HG02610 (cell line): ENCODE measurements at regions not wholly inside any gene's neighbourhood (a gene's known extent, or its start where the extent isn't known, plus 50 kb on each side); places are given as distances from the start of the nearest gene placed in this dataset.
"Not testable (repeated sequence)": the region's sequence is repeated elsewhere in the genome, so short reads cannot be mapped to it uniquely, and the experiment has no call there.

Source experiments
- ATAC-seq: cut with Tn5 transposase; IDR thresholded peaks from one replicate; pipeline ENCODE4 v1.9.1; 2021; ENCODE audit warnings: mild to moderate bottlenecking, moderate library complexity; ENCODE audit not compliant: unreplicated experiment

DNA sequence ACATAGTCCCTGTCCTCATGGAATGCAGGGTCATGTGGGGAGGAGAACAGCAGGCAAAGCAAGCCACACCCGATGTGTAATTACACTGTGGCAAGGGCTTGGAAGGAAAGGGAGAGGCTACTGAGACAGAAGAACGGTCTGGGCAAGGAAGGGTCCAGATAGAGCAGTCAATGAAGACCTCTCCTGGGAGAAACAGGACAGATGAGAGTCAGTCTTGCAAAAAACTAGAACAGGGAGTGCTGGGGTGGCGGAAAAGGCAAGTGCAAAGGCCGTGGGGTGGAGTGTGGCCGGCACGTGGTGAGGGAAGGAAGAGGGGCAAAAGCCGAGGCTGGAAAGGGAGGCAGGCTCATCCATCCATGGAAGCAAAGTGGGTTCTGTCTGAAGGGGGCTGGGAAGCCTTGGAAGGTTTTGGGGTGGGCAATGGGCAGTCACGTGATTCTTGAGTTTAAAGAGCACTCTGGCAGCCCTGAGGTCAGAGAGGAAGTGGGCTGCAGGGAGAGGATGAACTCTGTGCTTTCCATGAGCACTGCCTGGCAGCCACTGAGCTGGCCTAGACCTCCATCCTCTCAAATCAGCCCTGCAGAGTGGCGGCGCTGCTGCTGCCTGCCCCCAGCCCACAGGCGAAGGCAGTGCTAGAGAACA, 182.2 kb downstream of the INHBB start:
- no peak for ATAC-seq

DNA sequence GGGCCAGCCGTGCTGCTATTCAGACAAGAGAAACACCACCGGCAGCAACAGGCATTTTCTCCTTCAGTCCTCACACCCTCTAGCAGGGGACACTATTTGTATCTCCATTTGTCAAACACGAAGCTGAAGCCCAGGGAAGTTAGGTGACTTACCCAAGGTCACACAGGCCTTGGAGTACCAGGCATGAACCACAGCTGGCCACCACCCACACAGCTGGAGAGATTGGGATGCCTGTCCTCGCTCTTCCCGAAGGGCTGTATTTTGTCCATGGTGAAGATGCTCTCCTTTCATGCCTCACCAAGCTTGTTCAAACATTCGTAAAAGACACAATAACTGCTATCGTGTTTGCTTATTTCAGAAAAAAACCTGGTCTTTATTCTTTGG, 182.7 kb downstream of the INHBB start:
- ATAC-seq, result no peak

DNA sequence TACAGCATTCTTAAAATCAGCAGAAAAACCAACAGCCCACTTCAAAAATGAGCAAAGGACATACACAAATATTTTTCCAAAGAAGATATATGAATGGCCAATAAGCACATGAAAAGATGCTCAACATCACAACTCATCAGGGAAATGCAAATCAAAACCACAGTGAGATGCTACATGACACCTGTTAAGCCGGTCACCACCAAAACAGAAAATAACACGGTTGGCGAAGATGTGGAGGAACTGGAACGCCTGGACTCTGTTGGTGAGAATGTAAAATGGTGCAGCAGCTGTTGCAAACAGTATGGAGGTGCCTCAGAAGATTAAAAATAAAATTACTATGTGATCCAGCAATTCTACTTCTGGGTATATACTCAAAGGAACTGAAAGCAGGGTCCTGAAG, 184.8 kb downstream of the INHBB start:
- no peak for ATAC-seq

DNA sequence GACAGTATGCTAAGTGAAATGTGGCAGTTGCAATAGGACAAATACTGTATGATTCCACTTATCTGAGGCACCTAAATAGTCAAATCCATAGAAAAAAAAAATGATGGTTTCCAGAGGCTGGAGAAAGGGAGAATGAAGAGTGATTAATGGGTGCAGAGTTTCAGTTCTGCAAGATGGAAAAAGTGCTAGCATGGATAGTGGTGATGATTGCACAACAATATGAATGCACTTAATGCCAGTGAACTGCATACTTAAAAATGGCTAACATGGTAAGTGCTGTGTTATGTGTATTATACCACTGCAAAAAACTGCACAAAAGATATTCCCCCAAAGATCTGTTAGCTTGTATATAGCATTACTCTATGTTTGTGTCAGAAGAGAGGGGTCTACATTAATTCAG, 185.4 kb downstream of the INHBB start:
- ATAC-seq, result no peak

DNA sequence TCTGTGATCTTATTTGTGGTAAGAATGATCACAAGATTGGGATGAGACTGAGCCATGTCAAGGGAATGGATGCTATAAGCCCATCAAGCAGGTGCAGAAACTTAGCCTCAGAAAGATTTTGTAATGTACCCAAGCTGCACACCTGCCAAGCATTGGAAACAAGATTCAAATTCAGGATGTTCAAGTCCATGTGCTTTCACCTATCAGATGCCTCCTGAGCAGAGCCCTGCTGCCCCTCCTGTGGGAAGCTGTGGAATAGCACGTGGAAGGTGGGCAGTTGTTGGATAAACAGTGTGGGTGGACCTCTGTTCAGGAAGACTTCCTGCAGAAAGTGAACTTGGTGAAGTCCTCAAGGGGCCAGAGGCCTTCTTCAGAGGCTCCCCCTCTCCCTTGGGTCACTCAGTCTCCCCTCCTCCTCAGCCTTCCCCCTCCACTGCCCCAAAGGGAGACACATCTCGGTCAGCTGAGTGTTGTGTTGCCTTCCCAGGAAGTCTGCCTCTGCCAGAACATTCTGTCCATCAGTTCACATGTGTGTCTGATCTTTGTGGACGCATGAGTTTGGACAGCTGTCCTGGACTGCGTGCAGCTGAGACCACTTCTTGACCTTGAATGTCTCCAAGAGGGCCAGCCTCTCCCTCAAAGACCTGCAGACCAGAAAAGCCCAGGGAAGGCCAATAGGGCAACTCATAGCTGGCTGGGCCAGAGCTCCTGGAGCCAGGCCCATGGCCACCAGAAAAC, 186.1 kb downstream of the INHBB start:
- ATAC-seq, result no peak

DNA sequence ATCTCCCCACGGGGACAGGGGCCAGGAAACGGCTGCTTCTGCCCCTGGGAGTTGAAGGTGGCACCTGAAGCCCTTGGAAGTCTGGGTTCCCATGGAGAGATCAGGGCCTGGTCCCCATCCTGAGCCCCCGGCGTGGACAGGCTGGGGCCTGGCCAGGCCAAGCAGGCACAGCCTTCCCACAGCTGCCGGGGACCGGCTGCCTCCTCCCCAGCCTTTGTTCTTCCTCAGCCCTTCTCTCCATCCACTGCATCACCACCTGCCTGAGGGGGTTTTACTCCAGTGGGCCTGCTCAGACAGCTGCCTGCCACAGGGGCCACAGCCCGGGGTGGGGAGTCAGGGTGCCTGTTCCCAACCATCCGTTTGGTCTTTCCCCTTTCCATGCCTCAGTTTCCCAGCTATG, 187.7 kb downstream of the INHBB start:
- ATAC-seq, result no peak

DNA sequence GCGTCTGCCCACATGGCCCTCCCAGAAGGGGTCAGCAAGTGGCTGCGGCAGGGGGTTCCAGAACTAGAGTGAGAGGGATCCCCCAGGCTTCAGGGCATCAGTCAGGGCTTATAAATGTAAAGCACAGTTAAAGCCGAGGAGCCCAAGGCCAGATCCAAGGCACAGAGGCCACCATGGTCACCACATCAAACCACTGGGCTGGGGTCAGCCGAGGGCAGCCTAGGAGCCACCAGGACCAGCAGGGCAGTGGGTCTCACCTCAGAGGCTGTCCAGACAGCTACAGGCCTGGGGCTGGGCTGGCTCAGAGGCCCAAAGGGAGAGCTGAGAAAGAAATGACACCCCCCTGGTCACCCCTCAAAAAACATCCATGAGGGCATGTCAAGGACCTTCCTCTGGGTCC, 188.5 kb downstream of the INHBB start:
- ATAC-seq, result no peak

DNA sequence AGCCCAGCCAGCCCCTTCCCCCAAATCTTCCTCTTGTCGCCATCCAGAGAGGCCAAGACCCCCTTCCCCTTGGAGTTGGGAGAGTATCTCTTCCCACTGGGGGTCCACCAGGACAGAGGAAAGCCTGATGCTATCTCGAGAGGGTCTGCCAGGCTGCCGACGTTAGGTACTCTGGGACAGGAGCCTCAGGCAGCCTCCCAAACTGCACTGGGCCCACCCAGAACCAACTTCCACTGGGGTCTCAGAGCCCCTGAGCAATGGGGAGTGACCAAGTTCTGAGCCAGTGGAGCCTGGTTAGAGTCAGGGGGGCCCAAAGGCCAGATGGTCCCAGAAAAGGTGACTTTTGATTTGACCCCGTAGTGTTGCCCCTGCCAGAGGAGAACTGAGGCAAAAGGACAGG, 189.1 kb downstream of the INHBB start:
- no peak for ATAC-seq

DNA sequence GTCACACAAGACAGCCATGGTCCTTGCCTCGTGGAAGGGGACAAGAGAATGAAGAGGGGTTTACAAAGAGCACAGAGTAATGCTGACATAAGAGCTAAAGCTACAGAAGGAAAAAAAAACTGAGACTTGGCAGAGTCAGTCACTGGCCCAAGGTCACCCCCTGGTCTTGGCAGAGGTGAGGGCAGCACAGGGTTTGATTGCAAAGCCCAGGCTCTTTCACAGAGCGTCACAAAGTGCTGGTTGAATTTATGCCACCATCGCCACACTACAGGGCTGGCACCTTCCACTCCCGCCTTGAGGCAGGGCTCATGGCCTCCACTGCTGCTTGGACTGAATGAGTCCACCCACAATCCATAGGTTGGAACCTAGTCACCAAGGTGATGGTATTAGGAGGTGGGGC, 190.2 kb downstream of the INHBB start:
- no peak for ATAC-seq

DNA sequence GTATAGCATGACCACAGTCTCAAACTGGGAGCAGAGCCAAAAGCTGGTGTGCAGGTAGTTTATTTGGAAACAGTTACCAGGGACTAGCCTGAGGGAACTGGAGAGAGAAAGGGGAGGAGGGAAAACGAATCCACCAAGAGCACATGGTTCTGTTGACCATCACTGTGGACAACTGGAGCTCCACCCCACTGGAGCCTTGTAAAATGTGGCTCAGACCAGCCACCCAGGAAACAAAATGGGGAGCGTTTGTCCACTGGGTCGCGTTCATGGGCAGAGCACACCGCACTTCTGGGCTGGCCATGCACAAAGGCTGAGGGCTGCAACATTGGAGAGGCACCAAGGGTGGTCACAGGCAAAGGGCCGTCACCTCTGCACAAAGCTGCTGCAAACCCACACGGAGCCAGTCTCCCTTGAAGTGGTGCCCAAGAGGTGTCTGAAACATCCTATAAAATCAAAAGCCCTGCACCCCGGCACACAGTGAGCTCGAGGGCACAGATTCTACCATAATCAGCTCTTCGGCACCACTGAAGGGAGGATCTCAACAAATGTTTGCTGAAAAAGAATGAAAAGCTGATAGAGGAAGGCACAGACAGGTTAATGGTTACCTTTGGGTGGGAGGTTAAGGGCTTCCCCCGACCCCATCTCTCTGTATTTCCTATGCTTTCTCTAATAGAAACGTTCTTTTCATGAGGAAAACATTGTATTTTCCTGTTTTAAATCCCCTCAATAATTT, 192.9 kb downstream of the INHBB start:
- no peak for ATAC-seq

DNA sequence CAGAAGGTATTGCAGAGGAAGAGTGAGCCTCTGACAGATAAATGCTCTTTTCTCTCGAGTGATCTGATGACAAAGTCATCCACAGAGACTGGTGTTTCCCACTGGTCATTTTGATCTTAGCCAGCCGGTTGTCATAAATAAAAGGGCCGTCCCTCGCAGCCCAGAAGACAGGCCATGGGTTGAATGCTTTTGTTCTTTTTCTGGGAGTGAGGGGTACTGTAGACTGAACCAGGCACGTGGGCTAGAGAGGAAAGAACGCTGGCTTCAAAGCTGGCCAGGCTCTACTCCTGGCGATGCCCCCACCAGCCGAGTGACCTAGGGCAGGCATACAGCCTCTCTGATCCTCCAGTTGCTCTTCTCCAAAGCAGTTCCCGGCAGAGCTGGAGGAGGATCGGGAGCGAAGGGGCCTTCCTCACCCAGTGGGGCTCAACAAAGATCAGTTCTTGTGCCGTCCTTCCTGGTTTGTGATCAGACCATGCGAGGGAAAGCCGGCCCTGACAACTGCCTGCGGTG, 193.5 kb downstream of the INHBB start:
- ATAC-seq, result no peak

DNA sequence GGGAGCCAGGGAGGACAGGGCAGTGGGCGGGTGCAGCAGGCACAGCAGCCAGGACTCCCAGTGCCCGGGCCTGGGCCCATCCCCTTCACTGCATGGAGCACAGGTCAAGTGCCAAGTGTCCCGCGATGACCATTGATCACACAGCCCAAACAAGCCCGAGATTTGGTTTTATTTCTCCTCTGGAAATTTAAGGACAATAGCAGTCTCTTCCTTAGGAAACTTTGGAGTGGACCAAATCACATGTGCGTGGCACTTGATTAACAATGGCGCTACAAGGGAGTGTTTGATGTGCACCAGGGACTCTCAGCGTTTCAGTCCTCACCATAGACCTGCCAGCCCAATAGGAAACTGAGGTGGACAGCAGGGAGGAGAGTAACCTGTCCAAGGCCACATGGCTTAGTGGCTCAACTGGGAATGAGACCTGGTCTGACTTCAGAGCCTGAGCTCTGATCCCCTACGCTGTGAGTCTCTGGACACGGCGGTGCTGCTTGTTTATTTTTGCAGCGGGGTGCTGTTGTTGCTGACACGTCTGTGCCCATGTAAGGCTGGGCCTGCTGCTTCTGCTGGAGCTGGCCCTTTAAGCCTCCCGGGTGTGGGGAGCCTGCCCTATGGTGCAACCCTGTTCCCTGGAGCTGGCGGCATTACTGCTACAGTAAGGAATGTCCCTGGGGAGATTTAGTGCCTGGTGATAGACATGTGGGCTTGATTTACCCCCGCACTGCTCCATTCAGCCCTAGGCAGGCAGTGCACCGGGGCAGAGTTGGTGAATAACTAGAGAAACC, 194.2 kb downstream of the INHBB start:
- no peak for ATAC-seq

DNA sequence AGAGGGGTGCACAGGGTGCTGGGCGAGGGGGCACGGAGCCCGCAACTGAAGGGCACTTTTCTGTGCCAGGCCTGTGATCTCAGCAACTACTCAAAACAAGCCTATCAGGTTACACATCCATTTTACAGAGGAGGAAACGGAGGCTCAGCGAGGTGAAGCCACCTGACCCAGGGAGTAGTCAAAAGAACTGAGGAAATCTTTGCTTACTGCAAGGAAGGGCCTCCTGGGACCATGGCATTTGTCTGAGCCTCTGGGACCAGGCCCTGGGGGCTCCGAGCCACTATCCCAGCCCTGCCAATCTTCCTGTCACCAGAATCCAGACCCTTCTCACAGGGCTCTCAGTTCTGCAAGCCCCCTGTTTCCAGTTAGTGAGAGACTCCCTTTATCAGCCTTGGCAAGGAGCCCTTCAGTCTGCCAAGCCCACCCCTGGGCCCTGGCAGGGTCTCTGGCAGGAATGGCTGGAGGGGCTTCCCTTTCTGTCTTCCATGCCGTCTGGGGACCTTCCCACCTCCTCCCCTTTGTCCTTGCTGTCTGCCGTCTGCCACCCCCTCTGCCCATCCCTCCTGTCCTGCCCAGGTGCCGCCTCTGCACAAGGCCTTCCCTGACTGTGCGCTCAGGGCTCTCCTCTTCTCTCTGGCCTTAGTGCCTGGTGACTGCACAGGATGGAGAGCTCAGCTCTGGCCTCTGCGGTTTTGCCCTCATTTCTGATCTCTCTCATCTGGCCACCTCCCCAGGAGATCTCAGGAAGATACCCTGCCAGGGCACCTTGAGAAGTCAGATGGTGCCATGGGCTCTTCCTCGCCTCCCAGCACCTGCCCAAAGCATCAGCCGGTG, 194.7 kb upstream of the GLI2 start:
- ATAC-seq, result no peak

DNA sequence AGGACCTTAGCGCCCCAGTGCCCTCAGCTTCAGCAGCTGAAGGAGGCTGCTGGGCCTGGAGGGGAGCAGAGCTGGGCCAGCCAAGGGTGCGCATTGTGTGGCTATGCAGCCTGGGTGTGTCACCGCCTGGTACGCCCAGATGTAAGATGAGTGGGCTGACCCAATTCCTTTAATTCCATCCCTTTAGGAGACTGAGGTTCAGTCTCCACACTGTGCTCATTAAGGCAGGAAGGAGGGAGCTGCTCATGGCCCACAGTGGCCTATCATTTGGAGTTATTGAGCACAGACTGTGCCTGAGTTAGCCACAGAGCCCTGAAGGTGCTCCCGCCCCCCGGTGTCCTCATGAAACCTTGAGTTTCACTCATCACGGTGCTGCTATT, 194.1 kb upstream of the GLI2 start:
- no peak for ATAC-seq

DNA sequence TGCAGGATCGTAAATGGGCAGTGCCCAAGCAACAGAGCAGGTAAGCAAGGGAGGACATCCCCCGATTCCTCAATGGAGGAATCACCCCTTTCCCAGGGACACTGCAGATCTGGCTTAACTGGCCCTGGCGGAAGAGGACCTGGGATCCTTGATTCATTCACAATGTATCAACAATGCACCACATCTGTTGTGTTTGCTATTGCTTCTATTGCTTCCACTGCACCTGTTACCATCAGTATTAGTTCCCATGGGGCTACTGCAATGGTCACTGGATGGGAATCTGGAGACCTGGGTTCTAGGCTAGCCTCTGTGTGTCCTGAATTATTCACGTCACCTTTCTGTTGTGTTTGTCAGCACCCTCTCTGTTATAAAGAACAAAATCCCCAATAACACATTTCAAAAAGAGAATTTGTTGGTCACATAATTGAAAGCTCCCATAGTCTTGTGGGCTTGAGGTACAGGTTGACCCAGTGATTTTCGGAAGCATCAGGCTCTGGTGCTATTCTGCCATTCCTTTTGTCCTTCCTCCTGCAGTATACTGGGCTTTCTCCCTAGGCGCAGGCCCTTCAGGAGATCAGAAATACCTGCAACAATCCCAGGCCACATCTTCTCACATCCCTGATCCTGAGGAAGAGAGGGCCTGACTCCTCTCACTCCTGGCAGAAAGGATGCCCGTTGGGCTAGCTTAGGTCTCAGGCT, 193.5 kb upstream of the GLI2 start:
- no peak for ATAC-seq

DNA sequence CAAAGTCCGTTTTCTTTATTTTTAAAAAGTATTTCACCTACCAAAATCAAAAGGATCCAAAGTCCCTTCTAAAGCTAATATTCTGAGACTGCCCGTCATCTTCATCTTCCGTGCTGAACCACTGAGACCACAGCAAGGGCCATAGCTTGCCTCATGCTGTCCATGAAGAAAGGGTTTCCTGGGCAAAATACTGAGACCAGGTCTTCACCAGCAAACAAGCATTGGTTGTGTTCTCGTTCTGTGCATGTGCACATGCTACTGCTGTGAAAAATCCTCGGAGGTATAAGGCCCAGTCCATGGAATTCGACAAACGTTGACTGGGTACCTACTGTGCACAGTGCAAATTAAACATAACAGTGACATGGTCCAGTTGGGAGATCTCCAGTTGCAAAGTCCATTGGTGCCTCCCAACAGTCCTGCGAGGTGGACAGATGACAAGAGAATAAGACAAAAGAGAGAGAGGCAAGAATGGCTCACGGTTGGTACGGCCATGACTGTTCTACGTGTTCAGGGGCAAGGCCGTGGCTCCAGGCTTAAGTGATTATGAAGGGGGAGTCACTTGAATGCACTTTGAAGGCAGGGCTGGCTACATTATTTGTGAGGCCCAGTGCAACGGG, 192.6 kb upstream of the GLI2 start:
- ATAC-seq, result no peak

DNA sequence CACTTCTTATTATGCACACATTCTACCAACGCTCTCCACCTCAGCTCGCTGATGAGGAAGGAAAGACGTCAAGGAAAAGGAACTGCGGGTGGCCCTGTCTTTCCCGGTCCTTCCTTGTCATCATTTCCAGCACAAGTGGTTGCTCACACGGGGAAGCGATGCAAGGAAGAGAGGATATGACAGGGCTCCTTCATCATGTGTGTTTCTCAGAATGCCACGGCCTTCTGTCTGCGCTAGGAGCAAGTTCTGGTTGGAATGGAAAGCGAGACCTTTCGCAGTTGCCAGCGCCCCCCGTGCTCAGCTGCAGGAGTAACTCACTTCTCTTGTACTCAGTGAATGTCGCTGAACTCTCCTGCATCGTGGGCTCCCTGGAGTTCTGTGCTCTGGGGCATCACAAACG, 191.8 kb upstream of the GLI2 start:
- ATAC-seq, result no peak

DNA sequence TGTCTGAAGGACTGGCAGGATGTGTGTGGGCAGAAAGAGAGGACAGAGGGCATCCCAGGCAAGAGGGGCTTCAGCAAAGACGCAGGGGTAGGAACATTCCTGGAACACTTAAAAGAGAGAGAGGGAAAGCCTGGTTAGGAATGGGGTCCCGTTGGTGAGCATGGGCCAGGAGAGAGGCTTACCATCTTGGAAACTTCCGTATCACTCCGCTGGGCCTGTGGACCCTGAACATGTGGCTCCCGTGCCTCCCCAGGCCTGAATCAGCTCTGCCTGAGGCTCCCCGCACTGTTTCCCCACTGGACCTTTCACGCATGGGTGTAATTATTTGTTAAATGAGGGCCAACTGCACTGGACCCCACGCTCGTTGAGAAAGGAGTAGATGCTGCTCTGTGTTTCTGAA, 191.1 kb upstream of the GLI2 start:
- no peak for ATAC-seq

DNA sequence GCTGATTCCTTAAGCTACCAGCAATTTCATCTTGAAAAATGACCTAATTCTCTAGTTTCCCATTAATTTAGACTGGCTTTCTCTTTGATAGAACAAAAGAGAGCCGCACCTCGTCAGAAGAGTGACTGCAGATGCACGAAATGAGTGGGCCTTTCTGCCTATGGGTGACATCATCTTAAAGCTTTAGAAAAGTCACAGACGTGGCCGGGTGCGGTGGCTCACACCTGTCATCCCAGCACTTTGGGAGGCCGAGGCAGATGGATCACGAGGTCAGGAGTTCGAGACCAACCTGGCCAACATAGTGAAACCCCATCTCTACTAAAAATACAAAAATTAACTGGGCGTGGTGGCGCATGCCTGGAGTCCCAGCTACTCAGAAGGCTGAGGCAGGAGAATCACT, 190.7 kb upstream of the GLI2 start:
- not testable (repeated sequence) for ATAC-seq
